ENCODE measurements at regions not wholly inside any gene's neighbourhood (a gene's known extent, or its start where the extent isn't known, plus 50 kb on each side); places are given as distances from the start of the nearest gene placed in this dataset.

GRCh38 chr1:67514300-67514699 is 84.1 kb upstream of the SERBP1 start:
- TF ChIP-seq CTCF (conservative IDR thresholded peaks at IDR 0.05 in 1 of 2, IDR thresholded peaks at IDR 0.05 in 1 of 2; ENCODE audit: low read depth in 1 of 2, low read length in 2 of 2), result no peak
- no peak for TF ChIP-seq EZH2 (IDR thresholded peaks at IDR 0.05; ENCODE audit: low read length, missing control alignments)

All from fibroblast of lung (primary cell).